PC-3 (cell line): ENCODE measurements at regions not wholly inside any gene's neighbourhood (a gene's known extent, or its start where the extent isn't known, plus 50 kb on each side); places are given as distances from the start of the nearest gene placed in this dataset.

Source experiments
- ATAC-seq: fragments of 200-7000 bp; cut with Tn5 transposase; 2 replicates; pipeline ENCODE4 v1.9.1; 2020; ENCODE audit warnings: mild to moderate bottlenecking, moderate library complexity
- BruUV-seq: library from RNA; stranded (reverse); fragments of 400-500 nt; replicated peaks from 2 replicates; lab custom pipeline; 2021; lab: Mats Ljungman, UMichigan
- CTCF ChIA-PET: fragments of 300-600 bp; sonication (Branson Sonifier 250); formaldehyde crosslinking; loops from one replicate; lab custom pipeline; 2022; ENCODE audit warnings: antibody characterized with exemption; lab: Charles Lee
- POLR2A ChIA-PET: fragments of 300-600 bp; sonication (Branson Sonifier 250); formaldehyde crosslinking; loops from one replicate; lab custom pipeline; 2022; ENCODE audit warnings: antibody characterized with exemption; ENCODE audit not compliant: unreplicated experiment; lab: Charles Lee
- DNase-seq: peaks from one replicate; pipeline ENCODE4 v3.0.0-alpha.2; 2015
- H2AFZ ChIP-seq: fragments of 300-600 bp; sonication (generic); 2 replicates; pipeline ENCODE4 v1.6.0; 2016; ENCODE audit warnings: antibody characterized with exemption, low read length
- H3F3A ChIP-seq: fragments of 300-600 bp; sonication (generic); one replicate; pipeline ENCODE4 v1.6.0; 2017; ENCODE audit warnings: antibody characterized with exemption, low read length, control low read depth, mild to moderate bottlenecking; ENCODE audit not compliant: unreplicated experiment
- H3K27ac ChIP-seq: fragments of 300-600 bp; sonication (generic); 2 replicates; pipeline ENCODE4 v1.5.1; 2016; ENCODE audit warnings: mild to moderate bottlenecking, low read length
- H3K27me3 ChIP-seq: fragments of 300-600 bp; sonication (generic); 2 replicates; pipeline ENCODE4 v1.6.1; 2016; ENCODE audit warnings: low read length, mixed read lengths
- H3K36me3 ChIP-seq: fragments of 300-600 bp; sonication (generic); 2 replicates; pipeline ENCODE4 v1.6.1; 2016; ENCODE audit warnings: low read depth, mixed run types, low read length, mixed read lengths
- H3K4me1 ChIP-seq: fragments of 300-600 bp; sonication (generic); 2 replicates; pipeline ENCODE4 v1.5.1; 2016; ENCODE audit warnings: low read length; ENCODE audit not compliant: insufficient read depth
- H3K4me2 ChIP-seq: fragments of 300-600 bp; sonication (generic); 2 replicates; pipeline ENCODE4 v1.6.0; 2016; ENCODE audit warnings: low read length
- H3K4me3 ChIP-seq: fragments of 300-600 bp; sonication (generic); 2 replicates; pipeline ENCODE4 v1.5.1; 2016; ENCODE audit warnings: mild to moderate bottlenecking, low read length, mixed read lengths
- H3K79me2 ChIP-seq: fragments of 300-600 bp; sonication (generic); 2 replicates; pipeline ENCODE4 v1.6.1; 2017; ENCODE audit warnings: low read length, mixed read lengths
- H3K9ac ChIP-seq: fragments of 300-600 bp; sonication (generic); 2 replicates; pipeline ENCODE4 v1.6.0; 2016; ENCODE audit warnings: mild to moderate bottlenecking, low read length
- H3K9me2 ChIP-seq: fragments of 300-600 bp; sonication (generic); replicated peaks from 2 replicates; pipeline ENCODE4 v1.6.1; 2016; ENCODE audit warnings: mixed run types, low read length, mixed read lengths
- H3K9me3 ChIP-seq: fragments of 300-600 bp; sonication (generic); 2 replicates; pipeline ENCODE4 v1.6.1; 2016; ENCODE audit warnings: low read length, mixed read lengths
- H4K20me1 ChIP-seq: fragments of 300-600 bp; sonication (generic); 2 replicates; pipeline ENCODE4 v1.6.1; 2016; ENCODE audit warnings: low read length, mixed read lengths
- EZH2 ChIP-seq: fragments of 300-600 bp; sonication (generic); IDR thresholded peaks from one replicate; pipeline ENCODE4 v1.6.1; 2017; ENCODE audit warnings: antibody characterized with exemption, mild to moderate bottlenecking, low read length; ENCODE audit not compliant: unreplicated experiment
- EZH2phosphoT487 ChIP-seq: fragments of 300-600 bp; sonication (generic); IDR thresholded peaks from 2 replicates; pipeline ENCODE4 v1.6.1; 2018; ENCODE audit warnings: mild to moderate bottlenecking, antibody characterized with exemption, low read length, borderline replicate concordance
- intact Hi-C: fragments of 100-400 bp; cut with micrococcal nuclease; formaldehyde crosslinking; loops from 2 replicates; pipeline ENCODE4 v1.9.0; 2023
- TF ChIP-seq, protein P1 (sequence below): fragments of 300-600 bp; sonication (generic); conservative IDR thresholded peaks from 2 replicates; pipeline ENCODE4 v1.5.1; 2017; ENCODE audit warnings: antibody characterized with exemption, low read depth, mild to moderate bottlenecking, low read length

GRCh38 chr6:78010130-78010529 lies 357.3 kb downstream of the MEI4 start:
- Histone ChIP-seq H3K36me3 (no peaks in the 10 kb centered on the region), H3K9ac (no peak overlapping the region), H3K27ac (no peak overlapping the region), H2AFZ (no peak overlapping the region), H3K4me2 (no peak overlapping the region), H3K4me3 (no peak overlapping the region), H3K79me2 (no peaks in the 10 kb centered on the region), H3K27me3 (no peaks in the 10 kb centered on the region), H3K9me2 (no peaks in the 10 kb centered on the region), H3K4me1 (no peaks in the 10 kb centered on the region), H3F3A (no peaks in the 10 kb centered on the region), H4K20me1 (no peaks in the 10 kb centered on the region), H3K9me3 (no peaks in the 10 kb centered on the region)
- intact Hi-C loops = no loop called here
- ChIA-PET CTCF (no interaction called here), POLR2A (no interaction called here)
- no peak for ATAC-seq
- TF ChIP-seq EZH2 (no peak), EZH2phosphoT487 (no peak)
- TF ChIP-seq, protein P1, sequence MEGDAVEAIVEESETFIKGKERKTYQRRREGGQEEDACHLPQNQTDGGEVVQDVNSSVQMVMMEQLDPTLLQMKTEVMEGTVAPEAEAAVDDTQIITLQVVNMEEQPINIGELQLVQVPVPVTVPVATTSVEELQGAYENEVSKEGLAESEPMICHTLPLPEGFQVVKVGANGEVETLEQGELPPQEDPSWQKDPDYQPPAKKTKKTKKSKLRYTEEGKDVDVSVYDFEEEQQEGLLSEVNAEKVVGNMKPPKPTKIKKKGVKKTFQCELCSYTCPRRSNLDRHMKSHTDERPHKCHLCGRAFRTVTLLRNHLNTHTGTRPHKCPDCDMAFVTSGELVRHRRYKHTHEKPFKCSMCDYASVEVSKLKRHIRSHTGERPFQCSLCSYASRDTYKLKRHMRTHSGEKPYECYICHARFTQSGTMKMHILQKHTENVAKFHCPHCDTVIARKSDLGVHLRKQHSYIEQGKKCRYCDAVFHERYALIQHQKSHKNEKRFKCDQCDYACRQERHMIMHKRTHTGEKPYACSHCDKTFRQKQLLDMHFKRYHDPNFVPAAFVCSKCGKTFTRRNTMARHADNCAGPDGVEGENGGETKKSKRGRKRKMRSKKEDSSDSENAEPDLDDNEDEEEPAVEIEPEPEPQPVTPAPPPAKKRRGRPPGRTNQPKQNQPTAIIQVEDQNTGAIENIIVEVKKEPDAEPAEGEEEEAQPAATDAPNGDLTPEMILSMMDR = no peak
- no peak for DNase-seq
- no TSS peak for BruUV-seq

DNA sequence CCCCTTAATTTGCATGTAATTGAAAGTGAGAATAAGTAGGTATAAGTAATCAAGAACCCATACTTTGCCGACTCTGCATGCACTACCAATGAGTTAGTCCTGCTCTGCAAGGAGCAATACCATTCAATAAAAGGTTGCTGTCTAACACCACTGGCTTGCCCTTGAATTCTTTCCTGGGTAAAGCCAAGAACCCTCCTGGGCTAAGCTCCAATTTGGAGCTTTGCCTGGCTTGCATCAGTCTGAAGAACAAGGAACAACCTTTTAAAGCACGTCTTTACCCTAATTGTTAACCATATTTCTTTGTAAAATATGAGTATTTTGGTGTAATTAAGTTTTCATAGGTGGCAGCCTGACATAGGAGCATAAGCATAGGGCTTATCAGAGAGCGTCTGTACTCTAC lies 367.7 kb downstream of the MEI4 start:
- Histone ChIP-seq H3K9ac (no peak overlapping the region), H3F3A (no peaks in the 10 kb centered on the region), H3K27me3 (no peaks in the 10 kb centered on the region), H3K4me1 (no peaks in the 10 kb centered on the region), H3K4me2 (no peak overlapping the region), H3K9me3 (no peaks in the 10 kb centered on the region), H3K79me2 (no peaks in the 10 kb centered on the region), H4K20me1 (no peaks in the 10 kb centered on the region), H3K4me3 (no peak overlapping the region), H3K27ac (no peak overlapping the region), H2AFZ (no peak overlapping the region), H3K9me2 (no peaks in the 10 kb centered on the region), H3K36me3 (no peaks in the 10 kb centered on the region)
- intact Hi-C loops = no loop called here
- TF ChIP-seq EZH2phosphoT487 (no peak), EZH2 (no peak)
- TF ChIP-seq, protein P1 = no peak
- no peak for ATAC-seq
- POLR2A ChIA-PET = no interaction called here
- CTCF ChIA-PET = no interaction called here
- no peak for DNase-seq
- BruUV-seq = no TSS peak

- ChIA-PET POLR2A (no interaction called here), CTCF (no interaction called here)
- Histone ChIP-seq H3K4me1 (no peaks in the 10 kb centered on the region), H3K9me2 (no peaks in the 10 kb centered on the region), H3K4me3 (no peak overlapping the region), H3F3A (no peaks in the 10 kb centered on the region), H3K9me3 (no peaks in the 10 kb centered on the region), H2AFZ (no peak overlapping the region), H3K27ac (no peak overlapping the region), H3K9ac (no peak overlapping the region), H3K36me3 (no peaks in the 10 kb centered on the region), H3K4me2 (no peak overlapping the region), H3K27me3 (no peaks in the 10 kb centered on the region), H4K20me1 (no peaks in the 10 kb centered on the region), H3K79me2 (no peaks in the 10 kb centered on the region)
- TF ChIP-seq, protein P1 = no peak
- TF ChIP-seq EZH2phosphoT487 (no peak), EZH2 (no peak)
- DNase-seq (no peak), ATAC-seq (no peak)
- intact Hi-C loops = no loop called here
- no TSS peak for BruUV-seq
These were observed 372.7 kb downstream of the MEI4 start for GRCh38 chr6:78025502-78025901.
